ENCODE measurements at regions not wholly inside any gene's neighbourhood (a gene's known extent, or its start where the extent isn't known, plus 50 kb on each side); places are given as distances from the start of the nearest gene placed in this dataset.

DNA sequence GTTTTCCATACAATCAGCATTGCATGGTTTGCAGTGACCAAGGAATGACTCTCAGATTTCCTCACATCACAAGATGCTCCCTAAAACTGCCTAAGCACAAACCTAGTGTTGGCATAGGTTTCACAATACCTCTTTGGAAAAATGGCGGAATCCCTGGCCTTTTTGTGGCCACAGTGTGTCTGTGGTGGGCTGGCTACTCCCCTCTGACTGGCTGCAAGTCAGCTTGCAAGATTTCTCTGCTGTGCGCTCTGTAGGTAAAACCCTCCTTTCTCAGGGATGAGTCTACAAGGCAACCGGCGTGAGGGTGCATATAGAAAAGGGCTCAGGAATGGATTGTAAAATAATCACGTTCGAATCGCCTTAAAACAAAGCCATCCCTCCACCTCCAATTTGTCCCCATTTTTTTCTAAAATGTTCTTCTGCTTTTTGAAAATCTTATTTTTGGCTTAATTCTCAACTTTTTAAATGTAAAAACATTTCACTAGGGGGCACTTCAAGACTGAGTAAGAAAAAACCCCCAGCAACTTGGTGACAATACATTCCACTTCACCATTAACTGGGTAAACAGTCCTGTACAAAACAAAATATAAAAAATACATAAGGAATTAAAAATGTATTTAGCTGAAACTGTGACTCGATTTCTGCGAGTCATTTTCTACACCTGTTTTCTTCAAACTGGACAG lies 235.6 kb downstream of the STIM2 start:
- Histone ChIP-seq H3K4me3 (no peak overlapping the region), H3K27ac (no peak overlapping the region), H3K36me3 (no peaks in the 10 kb centered on the region), H3K9me3 (no peaks in the 10 kb centered on the region), H3K4me1 (peaks cover 0 to 23% (median 10%) of the 10 kb centered on the region in 4 donors), H3K27me3 (peaks cover 0 to 24% (median 0%) of the 10 kb centered on the region in 3 donors)
- TF ChIP-seq EP300 (IDR thresholded peaks at IDR 0.05) = no peak
- no peak for TF ChIP-seq POLR2A (IDR thresholded peaks at IDR 0.05)
- no peak for TF ChIP-seq POLR2AphosphoS5 (IDR thresholded peaks at IDR 0.05)
- TF ChIP-seq, protein P1, sequence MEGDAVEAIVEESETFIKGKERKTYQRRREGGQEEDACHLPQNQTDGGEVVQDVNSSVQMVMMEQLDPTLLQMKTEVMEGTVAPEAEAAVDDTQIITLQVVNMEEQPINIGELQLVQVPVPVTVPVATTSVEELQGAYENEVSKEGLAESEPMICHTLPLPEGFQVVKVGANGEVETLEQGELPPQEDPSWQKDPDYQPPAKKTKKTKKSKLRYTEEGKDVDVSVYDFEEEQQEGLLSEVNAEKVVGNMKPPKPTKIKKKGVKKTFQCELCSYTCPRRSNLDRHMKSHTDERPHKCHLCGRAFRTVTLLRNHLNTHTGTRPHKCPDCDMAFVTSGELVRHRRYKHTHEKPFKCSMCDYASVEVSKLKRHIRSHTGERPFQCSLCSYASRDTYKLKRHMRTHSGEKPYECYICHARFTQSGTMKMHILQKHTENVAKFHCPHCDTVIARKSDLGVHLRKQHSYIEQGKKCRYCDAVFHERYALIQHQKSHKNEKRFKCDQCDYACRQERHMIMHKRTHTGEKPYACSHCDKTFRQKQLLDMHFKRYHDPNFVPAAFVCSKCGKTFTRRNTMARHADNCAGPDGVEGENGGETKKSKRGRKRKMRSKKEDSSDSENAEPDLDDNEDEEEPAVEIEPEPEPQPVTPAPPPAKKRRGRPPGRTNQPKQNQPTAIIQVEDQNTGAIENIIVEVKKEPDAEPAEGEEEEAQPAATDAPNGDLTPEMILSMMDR (IDR thresholded peaks at IDR 0.05) = no peak
- WGBS, 5 donors = 80 to 90% (median 87%) methylated on average over 9 of the region's 9 CpGs
- intact Hi-C loops (cut with DNase I; ENCODE audit: low total_unique reads) = no loop called here
- no peak for DNase-seq

- Histone ChIP-seq H3K4me3 (no peak overlapping the region), H3K9me3 (no peaks in the 10 kb centered on the region), H3K27me3 (peaks cover 0 to 25% (median 9%) of the 10 kb centered on the region in 3 donors), H3K27ac (no peak overlapping the region), H3K4me1 (peaks cover 0 to 23% (median 10%) of the 10 kb centered on the region in 4 donors), H3K36me3 (no peaks in the 10 kb centered on the region)
- TF ChIP-seq EP300 (IDR thresholded peaks at IDR 0.05) (no peak), POLR2A (IDR thresholded peaks at IDR 0.05) (no peak), POLR2AphosphoS5 (IDR thresholded peaks at IDR 0.05) (no peak)
- TF ChIP-seq, protein P1 (IDR thresholded peaks at IDR 0.05) = no peak
- intact Hi-C loops (cut with DNase I; ENCODE audit: low total_unique reads) = no loop called here
- DNase-seq = no peak
- 13 to 40% (median 19%) methylated on average over 1 of the region's 1 CpG for WGBS, 5 donors
Measured at GRCh38 chr4:27098034-27098433, 237.4 kb downstream of the STIM2 start.

- peaks cover 0 to 36% (median 10%) of the 10 kb centered on the region in 3 donors for H3K27me3 ChIP-seq
- 29 to 52% (median 38%) methylated on average over 10 of the region's 10 CpGs for WGBS, 5 donors
Measured at GRCh38 chr4:27100713-27101112, 240.1 kb downstream of the STIM2 start.

GRCh38 chr4:27101126-27101525 lies 240.5 kb downstream of the STIM2 start:
- intact Hi-C loops (cut with DNase I; ENCODE audit: low total_unique reads) = no loop called here
- peaks cover 0 to 36% (median 10%) of the 10 kb centered on the region in 3 donors for H3K27me3 ChIP-seq
- TF ChIP-seq POLR2A (IDR thresholded peaks at IDR 0.05) = no peak
- no peak for TF ChIP-seq POLR2AphosphoS5 (IDR thresholded peaks at IDR 0.05)
- no peak for TF ChIP-seq EP300 (IDR thresholded peaks at IDR 0.05)
- TF ChIP-seq, protein P1 (IDR thresholded peaks at IDR 0.05) = no peak
- no peak overlapping the region for H3K4me3 ChIP-seq
- 32 to 42% (median 33%) methylated on average over 12 of the region's 12 CpGs for WGBS, 5 donors
- peaks cover 0 to 9% (median 0%) of the 10 kb centered on the region in 4 donors for H3K4me1 ChIP-seq
- no peak for DNase-seq
- no peaks in the 10 kb centered on the region for H3K36me3 ChIP-seq
- H3K9me3 ChIP-seq = no peaks in the 10 kb centered on the region
- H3K27ac ChIP-seq = no peak overlapping the region

More at GRCh38 chr4:27100713-27101112, 240.1 kb downstream of the STIM2 start:
- TF ChIP-seq, protein P1 (IDR thresholded peaks at IDR 0.05) = no peak
- TF ChIP-seq POLR2AphosphoS5 (IDR thresholded peaks at IDR 0.05) (no peak), EP300 (IDR thresholded peaks at IDR 0.05) (no peak), POLR2A (IDR thresholded peaks at IDR 0.05) (no peak)
- DNase-seq = no peak
- no peak overlapping the region for H3K27ac ChIP-seq
- no peaks in the 10 kb centered on the region for H3K9me3 ChIP-seq
- H3K36me3 ChIP-seq = no peaks in the 10 kb centered on the region
- intact Hi-C loops (cut with DNase I; ENCODE audit: low total_unique reads) = no loop called here
- H3K4me3 ChIP-seq = no peak overlapping the region
- H3K4me1 ChIP-seq = peaks cover 0 to 9% (median 0%) of the 10 kb centered on the region in 4 donors
